ENCODE measurements at regions not wholly inside any gene's neighbourhood (a gene's known extent, or its start where the extent isn't known, plus 50 kb on each side); places are given as distances from the start of the nearest gene placed in this dataset.

- TF ChIP-seq ZNF274 (IDR thresholded peaks at IDR 0.05; ENCODE audit: low read depth, low read length) (no peak), YY1 (IDR thresholded peaks at IDR 0.05; ENCODE audit: insufficient read depth, insufficient read length) (no peak), SUZ12 (IDR thresholded peaks at IDR 0.05; ENCODE audit: extremely low read depth, insufficient read depth, insufficient read length) (no peak)
Measured at GRCh38 chr5:99037668-99038067, 108.9 kb upstream of the CHD1 start.
